Neural crest cell (in vitro differentiated cells): ENCODE measurements at regions not wholly inside any gene's neighbourhood (a gene's known extent, or its start where the extent isn't known, plus 50 kb on each side); places are given as distances from the start of the nearest gene placed in this dataset.
"Not testable (repeated sequence)": the region's sequence is repeated elsewhere in the genome, so short reads cannot be mapped to it uniquely, and the experiment has no call there.

Experiments
- DNase-seq: peaks from one replicate; pipeline ENCODE4 v3.0.0; 2021; ENCODE audit warnings: low read depth, mixed read lengths, low spot score
- H3K27ac Mint-ChIP-seq: one replicate; pipeline ENCODE4 v1.8.0; 2021; ENCODE audit warnings: mild to moderate bottlenecking, mixed read lengths; ENCODE audit not compliant: unreplicated experiment
- H3K27me3 Mint-ChIP-seq: 2 replicates; pipeline ENCODE4 v1.8.0; 2021; ENCODE audit warnings: low read depth, mild to moderate bottlenecking, mixed read lengths
- H3K36me3 Mint-ChIP-seq: 2 replicates; pipeline ENCODE4 v1.8.0; 2021; ENCODE audit warnings: low read depth, mild to moderate bottlenecking, mixed read lengths
- H3K4me1 Mint-ChIP-seq: 2 replicates; pipeline ENCODE4 v1.8.0; 2021; ENCODE audit warnings: mixed read lengths
- H3K4me3 Mint-ChIP-seq: one replicate; pipeline ENCODE4 v1.8.0; 2021; ENCODE audit warnings: mild to moderate bottlenecking, mixed read lengths
- H3K9me3 Mint-ChIP-seq: 2 replicates; pipeline ENCODE4 v1.8.0; 2021; ENCODE audit warnings: mixed read lengths
- TF ChIP-seq, protein P1 (sequence below): fragments of 200-600 bp; sonication (generic); conservative IDR thresholded peaks from 2 replicates; pipeline ENCODE4 v1.5.0; 2021; ENCODE audit warnings: antibody characterized with exemption, mild to moderate bottlenecking

DNA sequence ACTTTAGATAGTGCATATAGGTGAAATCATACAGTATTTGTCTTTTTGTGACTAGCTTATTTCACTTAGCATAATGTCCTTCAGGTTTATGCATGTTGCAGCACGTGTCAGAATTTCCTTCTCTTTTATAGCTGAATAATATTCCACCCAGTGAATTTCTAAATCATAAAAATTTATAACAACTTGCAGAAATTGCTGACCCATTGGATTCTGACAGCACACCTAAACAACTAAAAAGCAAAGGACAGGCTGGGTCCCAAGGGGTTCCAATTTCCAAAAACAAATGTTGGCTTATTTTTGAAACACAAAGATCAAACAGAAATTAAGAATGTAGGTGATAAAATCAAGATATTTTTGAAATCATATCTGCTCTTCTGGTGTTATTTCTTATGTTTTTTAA lies 86.5 kb upstream of the ACKR3 start:
- Mint-ChIP-seq H3K36me3 (peaks cover 16% of the 10 kb centered on the region), H3K27me3 (no peaks in the 10 kb centered on the region), H3K4me1 (no peaks in the 10 kb centered on the region), H3K9me3 (peaks cover 21% of the 10 kb centered on the region), H3K27ac (no peak overlapping the region), H3K4me3 (no peak overlapping the region)
- no peak for DNase-seq
- TF ChIP-seq, protein P1, sequence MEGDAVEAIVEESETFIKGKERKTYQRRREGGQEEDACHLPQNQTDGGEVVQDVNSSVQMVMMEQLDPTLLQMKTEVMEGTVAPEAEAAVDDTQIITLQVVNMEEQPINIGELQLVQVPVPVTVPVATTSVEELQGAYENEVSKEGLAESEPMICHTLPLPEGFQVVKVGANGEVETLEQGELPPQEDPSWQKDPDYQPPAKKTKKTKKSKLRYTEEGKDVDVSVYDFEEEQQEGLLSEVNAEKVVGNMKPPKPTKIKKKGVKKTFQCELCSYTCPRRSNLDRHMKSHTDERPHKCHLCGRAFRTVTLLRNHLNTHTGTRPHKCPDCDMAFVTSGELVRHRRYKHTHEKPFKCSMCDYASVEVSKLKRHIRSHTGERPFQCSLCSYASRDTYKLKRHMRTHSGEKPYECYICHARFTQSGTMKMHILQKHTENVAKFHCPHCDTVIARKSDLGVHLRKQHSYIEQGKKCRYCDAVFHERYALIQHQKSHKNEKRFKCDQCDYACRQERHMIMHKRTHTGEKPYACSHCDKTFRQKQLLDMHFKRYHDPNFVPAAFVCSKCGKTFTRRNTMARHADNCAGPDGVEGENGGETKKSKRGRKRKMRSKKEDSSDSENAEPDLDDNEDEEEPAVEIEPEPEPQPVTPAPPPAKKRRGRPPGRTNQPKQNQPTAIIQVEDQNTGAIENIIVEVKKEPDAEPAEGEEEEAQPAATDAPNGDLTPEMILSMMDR, result no peak

- no peak overlapping the region for H3K4me3 Mint-ChIP-seq
- TF ChIP-seq, protein P1, result no peak
- no peak for DNase-seq
- H3K9me3 Mint-ChIP-seq, result peaks cover 11% of the 10 kb centered on the region
- peaks cover 9% of the 10 kb centered on the region for H3K36me3 Mint-ChIP-seq
- no peaks in the 10 kb centered on the region for H3K4me1 Mint-ChIP-seq
- no peaks in the 10 kb centered on the region for H3K27me3 Mint-ChIP-seq
- no peak overlapping the region for H3K27ac Mint-ChIP-seq
Measured at GRCh38 chr2:236485519-236485918, 84.1 kb upstream of the ACKR3 start.

- H3K27ac Mint-ChIP-seq, DNase-seq, H3K4me1 Mint-ChIP-seq, H3K36me3 Mint-ChIP-seq, H3K9me3 Mint-ChIP-seq, H3K27me3 Mint-ChIP-seq, H3K4me3 Mint-ChIP-seq: not testable (repeated sequence)
Measured at GRCh38 chr2:236489083-236489482, 80.5 kb upstream of the ACKR3 start.

- Mint-ChIP-seq H3K4me3 (no peak overlapping the region), H3K36me3 (no peaks in the 10 kb centered on the region), H3K27ac (no peak overlapping the region), H3K27me3 (no peaks in the 10 kb centered on the region), H3K9me3 (no peaks in the 10 kb centered on the region), H3K4me1 (no peaks in the 10 kb centered on the region)
- DNase-seq, result no peak
- TF ChIP-seq, protein P1, result no peak
Measured at GRCh38 chr2:236489895-236490404, 79.7 kb upstream of the ACKR3 start.

DNA sequence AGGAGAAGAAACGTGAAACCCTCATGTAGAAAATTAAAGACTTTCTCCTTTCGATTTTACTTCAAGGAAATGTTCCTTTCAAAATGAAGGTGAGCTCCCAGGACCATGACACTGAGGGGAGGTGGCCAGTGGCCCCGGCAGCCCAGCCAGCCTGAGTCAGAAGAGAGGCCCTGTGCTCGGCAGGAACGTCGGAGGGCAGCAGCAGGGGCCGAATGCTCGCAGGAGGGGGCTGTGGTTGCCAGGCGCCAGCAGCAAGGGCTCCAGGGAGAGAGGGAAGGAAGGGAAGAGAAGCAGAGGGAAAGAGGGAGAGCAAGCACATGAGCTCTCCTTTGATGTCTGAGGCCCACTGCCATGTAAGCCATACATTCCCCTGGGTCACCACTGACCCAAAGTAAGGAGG lies 73.3 kb upstream of the ACKR3 start:
- TF ChIP-seq, protein P1, result no peak
- Mint-ChIP-seq H3K36me3 (no peaks in the 10 kb centered on the region), H3K27ac (no peak overlapping the region), H3K9me3 (no peaks in the 10 kb centered on the region), H3K4me3 (no peak overlapping the region), H3K27me3 (no peaks in the 10 kb centered on the region), H3K4me1 (peaks cover 11% of the 10 kb centered on the region)
- DNase-seq, result no peak

GRCh38 chr2:236498369-236498768 lies 71.3 kb upstream of the ACKR3 start:
- Mint-ChIP-seq H3K27ac (no peak overlapping the region), H3K27me3 (no peaks in the 10 kb centered on the region), H3K4me1 (peaks cover 11% of the 10 kb centered on the region), H3K4me3 (no peak overlapping the region), H3K9me3 (no peaks in the 10 kb centered on the region), H3K36me3 (no peaks in the 10 kb centered on the region)
- no peak for DNase-seq
- TF ChIP-seq, protein P1, result no peak
